AG08395 (cell line): ENCODE measurements at regions not wholly inside any gene's neighbourhood (a gene's known extent, or its start where the extent isn't known, plus 50 kb on each side); places are given as distances from the start of the nearest gene placed in this dataset.
"Not testable (repeated sequence)": the region's sequence is repeated elsewhere in the genome, so short reads cannot be mapped to it uniquely, and the experiment has no call there.

ENCODE experiments used
- DNase-seq: peaks from one replicate; pipeline ENCODE4 v3.0.0; 2012; ENCODE audit warnings: mixed read lengths, low spot score

- no peak for DNase-seq
Observed at GRCh38 chr14:71328183-71328582, 420.9 kb downstream of the PCNX1 start.

GRCh38 chr14:71328954-71329353, 421.7 kb downstream of the PCNX1 start:
- DNase-seq = no peak

- no peak for DNase-seq
Observed at GRCh38 chr14:71331403-71331802, 424.1 kb downstream of the PCNX1 start.

GRCh38 chr14:71332476-71332875, 425.2 kb downstream of the PCNX1 start:
- no peak for DNase-seq

GRCh38 chr14:71333705-71334104, 426.4 kb downstream of the PCNX1 start:
- no peak for DNase-seq

- no peak for DNase-seq
Observed at GRCh38 chr14:71336489-71337192, 429.4 kb downstream of the PCNX1 start.

GRCh38 chr14:71338153-71338552, 430.9 kb downstream of the PCNX1 start:
- DNase-seq = no peak

- DNase-seq = no peak
Observed at GRCh38 chr14:71339650-71340415, 432.6 kb downstream of the PCNX1 start.

- DNase-seq = no peak
Observed at GRCh38 chr14:71341156-71341555, 433.9 kb downstream of the PCNX1 start.

GRCh38 chr14:71343724-71344123, 436.5 kb downstream of the PCNX1 start:
- DNase-seq = no peak

GRCh38 chr14:71344506-71344905, 437.2 kb downstream of the PCNX1 start:
- DNase-seq = no peak

GRCh38 chr14:71346685-71347084, 439.4 kb downstream of the PCNX1 start:
- no peak for DNase-seq

GRCh38 chr14:71348394-71348793, 441.1 kb downstream of the PCNX1 start:
- DNase-seq = no peak

GRCh38 chr14:71348817-71349216, 441.6 kb downstream of the PCNX1 start:
- no peak for DNase-seq

- no peak for DNase-seq
Observed at GRCh38 chr14:71354142-71354541, 446.9 kb downstream of the PCNX1 start.

- no peak for DNase-seq
Observed at GRCh38 chr14:71354801-71355200, 447.5 kb downstream of the PCNX1 start.

GRCh38 chr14:71355324-71356201, 448.3 kb downstream of the PCNX1 start:
- DNase-seq = peak; percentile 67

- no peak for DNase-seq
Observed at GRCh38 chr14:71358209-71358931, 451.1 kb downstream of the PCNX1 start.

GRCh38 chr14:71358932-71359421, 451.7 kb downstream of the PCNX1 start:
- DNase-seq = not testable (repeated sequence)

- no peak for DNase-seq
Observed at GRCh38 chr14:71359823-71360222, 452.6 kb downstream of the PCNX1 start.

GRCh38 chr14:71361336-71361735, 454.1 kb downstream of the PCNX1 start:
- DNase-seq = no peak

- DNase-seq = no peak
Observed at GRCh38 chr14:71361874-71362273, 454.6 kb downstream of the PCNX1 start.
